Ammon's horn (tissue), 1 donor: ENCODE measurements at regions not wholly inside any gene's neighbourhood (a gene's known extent, or its start where the extent isn't known, plus 50 kb on each side); places are given as distances from the start of the nearest gene placed in this dataset.

Experiments used
- DNase-seq: peaks from one replicate; pipeline ENCODE4 v3.0.0-alpha.2; 2016; ENCODE audit warnings: low spot score

DNA sequence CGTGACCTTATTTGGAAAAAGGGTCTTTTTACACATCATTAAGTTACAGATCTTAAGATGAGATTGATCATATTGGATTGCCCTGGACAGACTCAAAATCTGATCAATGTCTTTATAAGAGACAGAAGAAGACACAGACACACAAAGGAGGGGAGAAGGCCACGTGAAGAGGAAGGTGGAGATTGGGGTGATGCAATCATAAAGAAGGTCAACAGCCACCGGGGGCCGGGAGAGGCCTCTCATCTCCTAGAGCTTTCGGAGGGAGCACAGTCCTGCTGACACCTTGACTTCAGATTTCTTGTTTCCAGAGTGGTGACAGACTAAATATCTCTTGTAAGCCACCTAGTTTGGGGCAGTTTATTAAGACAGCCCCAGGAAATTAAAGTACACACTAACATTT, 204.6 kb upstream of the CSF3R start:
- DNase-seq = no peak

DNA sequence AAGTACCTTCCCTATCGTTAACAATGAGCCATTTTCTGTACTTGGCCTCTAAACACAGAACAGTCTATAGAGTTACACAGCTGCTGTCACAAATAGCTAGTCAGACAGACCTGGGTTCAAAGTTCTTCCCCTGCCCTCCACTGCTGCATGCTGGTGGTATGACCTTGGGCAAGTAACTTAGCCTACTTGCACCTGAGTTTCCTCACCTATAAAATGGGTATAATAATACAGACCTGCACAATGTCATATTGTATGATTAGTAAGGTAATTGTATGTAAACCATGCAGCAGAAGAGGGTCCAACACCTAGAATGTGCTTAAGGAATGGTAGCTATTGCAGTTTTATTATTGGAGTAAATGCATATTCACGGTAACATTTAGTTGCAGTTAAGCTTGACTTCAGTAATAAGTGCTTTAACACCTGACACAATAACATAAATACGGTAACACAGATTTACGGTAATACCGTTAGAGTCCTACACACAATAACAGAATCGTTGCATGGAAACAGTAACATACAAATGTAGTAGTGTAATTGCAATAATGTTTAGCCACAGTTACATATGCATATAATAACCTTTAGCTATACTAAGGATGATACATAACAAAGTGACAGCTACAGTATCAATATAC, 193.3 kb upstream of the CSF3R start:
- DNase-seq = no peak

DNA sequence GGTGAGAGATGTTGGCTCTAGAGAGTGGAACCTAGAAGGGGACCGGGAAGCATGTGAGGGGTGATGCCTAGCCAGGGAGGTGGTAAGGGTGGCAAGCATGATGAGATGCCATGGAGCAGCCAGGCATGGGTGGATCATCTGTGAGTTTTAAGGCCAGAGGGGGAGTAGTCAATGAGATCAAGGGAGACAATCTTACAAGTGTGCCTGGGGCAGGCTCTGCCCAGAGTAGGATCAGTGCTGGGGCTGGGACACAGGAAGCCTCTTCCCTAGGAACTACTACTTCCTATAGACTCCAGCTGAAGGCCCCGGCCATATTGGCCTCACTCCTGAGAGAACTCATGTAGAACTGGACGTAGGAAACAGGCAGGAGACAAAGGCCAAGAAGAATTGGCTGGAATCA, 192.4 kb upstream of the CSF3R start:
- DNase-seq = no peak

DNA sequence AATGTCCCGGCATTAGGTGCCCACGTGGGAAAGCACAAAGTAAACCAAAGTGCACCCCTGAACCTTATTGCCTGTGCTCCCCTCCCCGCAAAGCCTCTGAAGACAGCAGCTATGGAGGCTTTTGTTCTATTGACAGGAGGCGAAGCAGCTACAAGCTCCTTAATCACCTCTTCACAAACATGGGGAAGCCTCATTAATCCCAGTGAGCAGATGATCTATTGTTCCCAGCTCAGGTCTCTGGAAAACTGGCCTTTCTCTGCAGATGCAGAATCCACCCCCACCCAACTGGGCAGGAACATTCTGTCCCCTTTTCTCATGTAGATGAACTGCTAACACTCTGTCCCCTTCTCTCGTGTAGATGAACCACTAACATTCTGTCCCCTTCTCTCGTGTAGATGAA, 190.5 kb upstream of the CSF3R start:
- no peak for DNase-seq

DNA sequence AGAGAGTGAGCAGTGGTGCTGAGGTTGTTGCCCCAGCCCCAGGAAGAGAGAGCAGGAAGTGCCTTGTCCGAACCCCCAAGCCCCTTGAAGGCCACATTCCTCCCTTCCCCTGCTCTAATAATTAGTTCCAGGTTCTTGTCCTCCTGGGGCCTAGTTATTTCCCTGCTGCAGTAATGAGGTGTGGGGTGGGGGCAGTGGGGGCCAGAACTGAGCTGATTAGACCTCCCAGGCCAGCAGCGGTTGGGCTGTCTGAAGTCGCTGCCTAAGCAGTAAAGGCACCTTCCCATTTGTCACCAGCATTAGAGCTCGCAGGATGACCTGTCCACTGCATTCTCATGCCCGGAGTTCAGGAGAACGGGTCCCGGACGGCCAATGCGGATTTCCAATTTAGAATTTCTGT, 186.5 kb upstream of the CSF3R start:
- no peak for DNase-seq

DNA sequence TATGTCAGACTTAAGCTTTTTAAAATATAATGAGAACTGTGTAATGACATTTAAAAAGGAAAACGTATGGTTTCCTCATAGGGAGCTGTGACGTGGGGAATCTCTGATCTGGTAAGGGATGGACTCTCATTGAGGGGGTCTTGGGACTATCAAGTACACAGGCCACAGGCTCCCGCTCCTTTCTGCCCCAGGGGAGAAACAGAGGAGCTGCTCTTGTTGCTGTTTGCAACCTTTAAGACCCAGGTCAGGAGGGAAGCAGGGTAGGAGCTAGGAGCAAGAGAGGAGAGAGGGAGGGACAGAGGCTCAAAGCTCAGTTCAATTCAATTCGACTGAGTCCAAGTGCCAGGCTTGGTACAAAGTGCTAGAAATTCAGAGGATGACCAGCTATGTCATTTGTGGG, 185.1 kb upstream of the CSF3R start:
- DNase-seq = no peak

DNA sequence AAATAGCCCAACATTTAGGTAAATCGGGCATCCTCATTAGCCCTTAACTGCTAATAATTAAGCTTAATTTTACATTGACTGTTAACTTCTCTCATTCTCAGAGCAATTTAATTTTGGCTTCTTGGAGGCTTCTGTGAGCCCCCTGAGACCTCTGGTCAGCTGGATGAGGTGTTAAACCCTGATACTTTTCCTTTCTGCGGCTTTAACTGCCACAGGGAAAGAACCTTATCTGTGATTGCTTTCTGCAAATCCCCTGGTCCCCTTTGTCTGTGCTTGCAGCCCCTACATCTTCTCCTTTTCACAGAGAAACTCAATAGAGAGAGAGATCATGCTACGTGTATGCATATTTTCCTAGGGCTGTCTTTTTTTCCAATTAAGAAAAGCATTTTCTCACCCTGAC, 184.5 kb upstream of the CSF3R start:
- DNase-seq = no peak

DNA sequence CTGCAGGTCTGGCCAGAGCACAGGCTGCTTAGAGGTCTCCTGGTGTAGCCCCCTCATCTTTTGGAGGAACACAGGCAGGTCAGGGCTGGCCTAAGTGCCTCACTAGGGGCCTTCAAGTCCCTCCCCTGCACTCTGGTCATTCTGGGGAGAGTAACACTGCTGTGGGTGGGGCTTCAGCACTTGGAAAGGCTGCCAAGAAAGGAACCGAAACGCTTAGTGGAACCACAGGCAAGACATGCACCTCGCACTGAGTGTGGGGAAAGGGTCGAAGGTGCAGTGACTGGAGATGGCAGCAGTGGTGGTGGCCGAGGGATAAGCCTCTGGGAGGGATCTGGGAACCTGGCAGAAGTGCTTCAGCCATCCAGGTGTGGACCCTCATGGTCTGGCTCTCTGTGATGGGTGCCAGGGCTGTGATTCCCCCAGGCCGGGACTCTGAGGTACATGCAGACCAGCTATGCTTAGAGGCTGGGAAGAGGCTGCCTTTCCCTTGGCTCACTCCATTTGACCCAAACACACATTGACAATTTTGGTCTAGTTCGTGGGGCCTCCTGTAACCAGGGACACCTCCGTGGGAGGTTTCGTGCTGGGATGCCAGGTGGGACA, 182.9 kb upstream of the CSF3R start:
- no peak for DNase-seq

DNA sequence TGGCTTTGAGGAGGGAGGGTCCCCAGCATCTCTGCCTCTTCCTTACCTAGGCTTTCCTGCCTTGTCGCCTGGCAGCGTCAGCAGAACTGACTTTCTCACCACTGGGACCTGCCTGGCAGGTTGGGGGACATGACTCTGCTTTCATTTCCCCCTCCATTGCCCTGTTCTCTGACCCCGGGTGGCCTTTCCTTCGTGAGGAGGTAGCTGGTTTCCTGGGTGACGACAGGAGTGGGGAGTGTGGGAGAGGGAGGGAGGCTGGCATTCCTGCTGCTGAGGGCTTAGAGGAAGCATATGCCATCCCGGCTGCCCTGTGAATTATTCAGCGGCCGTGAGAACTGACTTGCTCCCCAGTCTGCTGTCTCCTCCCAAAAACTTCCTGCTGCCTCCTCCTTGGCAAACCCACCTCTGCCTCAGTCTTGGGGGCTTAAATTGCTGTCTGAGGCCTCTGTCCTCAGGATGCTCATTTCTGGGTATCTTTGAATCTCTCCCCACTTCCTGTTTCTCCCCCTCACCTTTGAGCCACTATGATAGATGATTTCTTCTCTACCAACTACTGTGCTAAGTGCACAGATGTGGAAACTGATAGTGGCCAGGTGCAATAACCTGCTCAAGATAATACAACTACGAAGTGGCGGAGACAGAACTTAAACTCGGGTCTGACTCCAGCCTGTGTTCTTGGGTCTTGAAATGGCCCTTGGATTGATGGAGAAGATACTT, 182.0 kb upstream of the CSF3R start:
- peak; percentile 48 for DNase-seq

DNA sequence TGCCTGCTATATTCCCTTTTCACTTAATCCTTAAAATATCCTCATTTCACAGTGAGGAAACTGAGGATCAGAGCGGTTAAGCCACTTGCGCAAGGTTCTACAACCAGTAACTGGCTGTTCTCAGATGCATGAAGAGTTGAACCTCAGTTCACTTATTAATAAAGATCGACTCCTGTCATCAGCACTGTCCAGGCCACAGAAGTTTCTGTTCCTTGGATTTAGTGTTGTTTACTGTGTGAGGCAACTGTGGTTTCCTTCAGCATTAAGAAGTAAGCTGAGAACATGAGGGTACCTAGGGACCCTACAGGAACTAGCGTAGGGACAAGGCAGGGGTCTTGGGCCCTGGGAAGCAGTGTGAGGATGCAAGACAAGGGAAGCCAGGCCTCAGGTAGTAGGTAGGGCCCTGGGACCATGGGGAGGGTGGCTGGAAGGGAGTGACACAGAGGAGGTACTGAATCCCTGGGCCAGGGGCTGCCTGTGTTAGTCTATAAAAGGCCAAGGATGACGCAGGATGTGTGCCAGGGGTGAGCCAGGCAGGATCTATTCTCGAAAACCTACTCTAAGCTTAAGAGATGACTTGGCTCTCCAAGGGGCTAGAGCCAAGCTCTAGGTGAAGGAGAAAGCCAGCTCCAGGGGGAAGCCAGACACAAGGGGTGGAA, 181.2 kb upstream of the CSF3R start:
- DNase-seq = no peak

DNA sequence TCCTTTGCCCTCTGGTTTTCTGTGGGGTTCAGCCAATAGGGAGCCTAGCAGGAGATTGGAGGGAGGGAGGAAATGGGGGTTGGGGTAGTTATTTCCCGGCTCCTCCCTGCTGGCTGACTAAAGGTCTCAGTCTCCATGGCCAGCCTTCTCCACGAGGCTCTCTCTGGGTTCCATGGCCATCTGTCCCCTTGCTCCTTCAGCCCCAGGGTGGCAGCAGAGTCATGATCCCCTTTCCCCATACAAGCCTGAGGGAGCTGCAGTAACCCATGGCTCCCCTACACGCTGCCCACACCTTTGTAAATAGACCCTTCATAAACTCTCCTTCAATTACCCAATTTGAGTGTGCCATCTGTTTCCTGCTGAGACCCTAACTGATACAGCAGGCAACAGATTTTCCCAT, 176.1 kb upstream of the CSF3R start:
- DNase-seq = no peak

DNA sequence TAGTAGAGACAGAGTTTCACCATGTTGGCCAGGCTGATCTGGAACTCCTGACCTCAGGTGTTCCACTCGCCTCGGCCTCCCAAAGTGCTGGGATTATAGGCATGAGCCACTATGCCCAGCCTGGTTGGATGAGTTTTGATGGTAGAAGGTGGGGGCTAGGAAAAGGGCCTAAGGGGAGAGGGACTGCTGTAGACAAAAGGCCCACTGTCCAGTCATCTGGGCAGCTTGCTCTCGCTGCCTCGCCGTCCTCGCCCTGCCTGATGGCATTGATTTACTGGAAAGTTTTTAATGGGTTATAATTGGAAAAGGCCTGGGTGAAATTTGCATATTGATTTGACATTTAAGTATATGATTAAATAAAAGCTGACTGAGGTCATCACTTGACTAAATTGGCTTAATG, 175.1 kb upstream of the CSF3R start:
- peak; percentile 52 for DNase-seq

DNA sequence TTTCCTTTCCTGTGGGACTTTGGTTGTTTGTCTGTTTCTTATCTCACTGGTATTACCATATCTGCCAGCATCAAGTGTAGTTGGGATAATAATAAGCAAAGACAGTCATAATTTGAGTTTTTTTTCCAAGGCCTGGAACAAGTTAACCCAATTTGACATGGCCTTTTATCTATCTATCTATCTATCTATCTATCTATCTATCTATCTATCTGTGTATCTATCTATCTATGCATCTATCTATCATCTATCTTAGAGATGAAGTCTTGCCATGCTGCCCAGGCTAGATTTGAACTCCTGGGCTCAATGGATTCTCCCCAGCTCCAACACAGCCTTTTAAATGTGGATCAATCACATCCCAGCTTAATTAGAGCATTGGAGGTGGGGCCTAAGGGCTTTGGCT, 174.1 kb upstream of the CSF3R start:
- no peak for DNase-seq

DNA sequence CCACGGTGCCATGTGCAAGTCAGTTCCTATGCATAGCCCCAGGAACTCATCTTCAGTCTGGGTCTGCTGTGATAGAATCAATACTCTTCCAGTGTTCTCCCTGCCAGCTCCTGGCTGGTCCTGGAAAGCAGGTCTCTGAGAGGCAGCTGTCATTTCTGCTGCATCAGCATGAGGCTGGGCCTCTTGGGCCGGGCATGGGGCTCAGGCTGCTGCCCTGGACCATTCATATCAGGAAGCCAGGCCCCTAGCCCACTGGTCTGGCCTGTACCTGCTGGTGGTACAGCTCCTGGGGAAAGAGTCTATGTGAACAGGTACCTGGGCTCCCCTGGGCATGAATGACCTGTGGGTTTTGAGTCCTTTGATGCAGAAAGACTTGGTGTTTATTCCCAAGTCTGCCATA, 173.6 kb upstream of the CSF3R start:
- DNase-seq = no peak

DNA sequence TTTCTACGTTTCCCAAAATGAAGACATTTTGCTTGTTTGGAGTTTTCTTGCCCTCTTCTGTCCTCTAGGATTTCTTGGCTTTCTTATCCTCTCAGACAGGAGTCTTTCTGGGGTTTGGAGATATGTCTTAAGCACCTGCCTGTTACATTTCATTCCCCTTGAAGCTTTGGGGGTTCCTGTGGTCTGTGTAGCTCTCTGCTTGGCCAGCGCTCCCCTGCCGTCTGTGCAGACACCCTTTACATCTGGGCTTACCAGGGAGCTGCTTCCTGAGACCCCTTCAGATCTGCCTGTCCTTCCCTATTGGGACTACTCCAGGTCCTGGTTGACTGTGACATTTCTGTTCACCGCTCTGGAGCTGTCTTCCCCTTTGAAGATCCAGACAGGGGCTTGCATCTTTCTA, 171.9 kb upstream of the CSF3R start:
- no peak for DNase-seq

DNA sequence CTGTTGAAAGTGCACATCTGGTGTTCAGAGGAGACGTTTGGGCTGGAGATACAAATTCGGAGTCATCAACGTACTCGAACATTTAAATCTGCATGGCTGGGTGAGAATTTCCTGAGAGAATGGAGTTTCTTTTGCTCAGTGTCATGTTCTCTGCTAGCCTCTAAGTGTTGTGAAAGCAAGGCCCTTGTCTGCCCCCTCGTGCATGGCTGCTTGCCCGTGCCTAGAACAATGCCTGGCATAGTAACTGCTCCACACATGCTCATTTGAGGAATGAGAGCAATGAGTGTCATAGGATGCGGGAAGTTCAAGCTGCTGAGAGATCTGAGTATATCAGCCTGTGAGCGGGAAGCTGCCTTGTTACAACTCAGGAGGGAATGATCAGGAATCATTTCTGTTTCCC, 171.1 kb upstream of the CSF3R start:
- peak; percentile 96 for DNase-seq

DNA sequence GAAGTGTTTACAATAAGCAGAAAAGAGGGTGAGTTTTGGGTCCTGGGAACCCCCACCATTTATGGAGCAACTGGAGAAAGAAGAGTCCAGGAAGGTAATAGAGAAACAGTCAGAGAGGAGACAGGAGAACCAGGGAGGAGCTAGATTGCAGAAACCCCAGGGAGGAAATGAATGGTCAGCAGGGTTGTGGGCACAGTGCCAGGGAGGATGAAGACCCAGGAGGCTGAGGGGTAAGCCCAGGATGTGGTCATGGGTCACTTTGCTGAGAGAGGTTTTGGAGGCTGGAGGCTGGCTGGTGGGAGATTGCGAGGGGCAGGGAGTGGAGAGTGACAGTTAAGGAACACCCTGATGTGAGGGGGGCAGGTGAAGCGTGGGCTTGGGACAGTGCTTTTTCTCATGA, 169.9 kb upstream of the CSF3R start:
- no peak for DNase-seq

DNA sequence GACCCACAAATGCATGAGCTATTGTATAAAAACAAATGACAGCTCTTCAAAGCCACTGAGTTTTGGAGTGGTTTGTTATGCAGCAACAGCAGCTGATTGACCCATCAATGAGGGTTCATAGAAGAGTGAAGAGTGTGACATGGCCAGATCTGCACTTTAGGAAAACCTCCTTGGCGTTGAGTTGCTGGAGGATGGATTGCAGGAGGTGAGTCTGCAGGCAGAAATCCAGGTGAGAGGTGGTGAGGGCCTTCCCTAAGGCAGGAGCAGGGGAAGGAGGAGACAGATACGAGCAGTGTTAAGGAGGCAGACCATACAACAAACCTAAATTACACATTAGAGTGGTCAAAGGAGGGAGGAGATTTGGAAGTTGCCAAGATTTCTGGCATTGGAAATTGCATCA, 169.3 kb upstream of the CSF3R start:
- DNase-seq = no peak

DNA sequence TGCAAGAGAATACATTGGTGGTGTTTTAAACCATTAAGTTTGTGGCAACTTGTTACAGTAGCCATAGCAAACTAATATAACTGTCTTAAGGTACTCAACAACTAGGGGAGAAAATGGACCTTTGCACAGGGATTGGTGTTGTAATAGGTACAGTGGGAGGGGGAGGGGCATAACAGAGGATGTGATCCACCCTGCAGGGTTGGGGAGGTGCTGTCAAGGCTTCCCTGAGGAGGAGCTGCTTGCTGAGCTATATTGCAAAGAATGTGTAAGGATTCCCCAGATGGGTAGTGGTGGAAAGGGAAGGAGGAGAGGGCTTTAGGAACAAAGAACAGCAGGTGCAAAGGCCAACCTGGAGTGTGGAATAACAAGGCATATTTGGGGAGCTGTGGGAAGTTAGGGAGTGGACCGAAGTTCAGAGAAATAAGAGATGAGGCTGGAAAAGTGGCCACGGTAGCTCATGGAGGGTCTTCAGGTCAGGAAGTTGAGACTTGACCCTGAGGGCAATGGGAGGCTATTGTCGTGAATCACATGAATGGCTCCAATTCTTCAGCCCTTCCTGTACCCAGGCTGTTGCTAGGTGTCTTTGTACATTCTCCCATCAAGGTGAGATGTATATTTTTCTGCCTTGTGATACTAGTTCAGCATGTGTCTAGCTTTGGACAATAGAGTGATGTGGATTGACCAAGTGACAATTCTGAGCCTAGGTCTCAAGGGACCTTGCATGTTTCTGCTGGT, 168.6 kb upstream of the CSF3R start:
- DNase-seq = no peak

DNA sequence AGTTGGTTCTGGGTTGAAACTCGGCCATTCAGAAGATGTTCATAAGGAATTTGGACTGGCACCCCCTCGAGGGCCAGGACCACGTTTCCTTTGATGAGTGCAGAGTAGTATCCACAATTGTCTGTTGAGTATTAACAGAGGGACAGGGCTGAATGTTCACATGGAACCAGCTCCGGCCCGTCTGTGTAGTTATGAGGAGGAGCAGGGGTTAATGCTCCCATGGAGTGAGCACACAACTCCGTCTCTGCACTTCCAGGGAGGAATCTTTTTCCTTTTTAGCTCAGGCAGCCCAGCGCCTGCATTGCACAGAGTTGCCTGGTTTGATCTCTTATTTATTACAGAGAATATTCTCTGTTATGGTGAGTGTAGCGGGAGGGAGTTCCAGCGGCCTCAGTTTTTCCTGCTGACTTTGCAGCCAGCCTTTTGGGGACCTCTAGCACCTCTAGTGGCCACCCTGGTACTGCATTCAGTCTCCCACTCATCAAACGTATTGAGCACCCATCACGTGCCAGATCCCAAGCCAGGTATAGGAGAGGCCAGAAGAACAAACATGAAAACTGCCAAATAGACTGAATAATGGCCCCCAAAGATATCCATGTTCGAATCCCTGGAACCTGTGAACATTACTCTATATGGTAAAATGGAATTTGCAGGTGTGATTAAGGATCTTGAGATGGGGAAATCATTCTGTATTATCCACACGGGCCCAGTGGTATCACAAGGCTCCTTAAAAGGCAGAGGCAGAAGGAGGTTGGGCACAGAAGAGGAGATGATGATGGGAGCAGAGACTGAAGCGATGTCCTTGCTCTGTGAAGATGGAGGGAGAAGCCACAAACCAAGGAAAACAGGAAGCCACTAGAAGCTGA, 167.7 kb upstream of the CSF3R start:
- DNase-seq = peak; percentile 62

DNA sequence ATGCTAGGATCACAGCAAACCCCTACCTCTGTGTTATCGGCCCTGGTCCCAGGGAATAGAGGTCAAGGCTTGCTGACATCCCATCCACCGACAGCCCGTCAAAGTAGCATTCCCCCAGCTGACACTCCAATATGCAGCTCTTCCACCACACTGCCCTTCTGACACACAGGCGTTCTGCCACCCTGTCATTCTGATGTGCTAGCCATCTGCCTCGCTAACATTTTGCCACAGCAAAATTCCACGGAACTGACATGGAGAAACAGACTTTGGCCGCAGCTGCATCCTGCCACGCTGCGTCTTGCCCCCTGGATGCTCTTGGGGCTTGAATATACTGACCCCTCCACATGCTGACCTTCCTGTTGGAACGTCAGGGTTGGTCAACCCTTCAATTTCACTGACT, 163.2 kb upstream of the CSF3R start:
- no peak for DNase-seq

DNA sequence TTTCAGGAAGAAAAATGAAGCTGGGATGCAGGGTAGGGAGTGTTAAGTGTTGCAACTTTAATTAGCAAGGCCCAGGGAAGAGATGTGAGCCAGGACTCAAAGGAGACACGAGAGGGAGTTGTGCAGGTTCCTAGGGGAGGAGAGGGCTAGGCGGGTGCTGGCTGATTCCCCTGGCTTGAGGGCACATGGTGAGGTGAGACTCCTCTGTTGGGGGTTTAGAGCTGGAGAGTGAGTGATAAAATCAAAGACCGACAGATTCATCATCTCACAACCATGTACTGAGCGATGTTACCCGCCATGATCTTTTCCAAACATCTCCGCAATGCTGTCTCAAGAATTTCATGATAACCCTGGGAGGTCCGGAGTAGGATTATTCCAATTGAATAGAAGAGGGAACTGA, 161.8 kb upstream of the CSF3R start:
- no peak for DNase-seq
